ENCODE measurements at regions not wholly inside any gene's neighbourhood (a gene's known extent, or its start where the extent isn't known, plus 50 kb on each side); places are given as distances from the start of the nearest gene placed in this dataset.

DNA sequence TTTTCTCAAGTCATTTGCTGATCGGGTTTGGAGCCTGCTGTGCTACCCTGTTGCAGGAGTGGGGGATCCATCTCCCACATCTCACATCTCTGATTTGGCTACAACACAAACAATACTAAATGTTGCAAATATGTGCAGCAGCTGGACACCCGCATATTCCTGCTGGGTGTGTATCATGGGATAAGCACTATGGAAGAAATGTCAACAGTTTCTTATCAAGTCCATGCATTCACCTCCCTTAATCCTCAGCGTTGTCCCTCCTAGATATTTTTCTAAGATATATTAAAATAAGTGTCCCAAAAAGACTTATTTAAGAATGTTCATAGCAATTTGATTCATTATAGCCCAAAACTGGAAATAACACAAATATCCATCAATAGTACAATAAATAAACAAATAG, 303.7 kb downstream of the TRIB2 start:
- no peaks in the 10 kb centered on the region for H3K36me3 Mint-ChIP-seq (ENCODE audit: insufficient read depth)
- H3K9me3 Mint-ChIP-seq: no peaks in the 10 kb centered on the region
- ATAC-seq (replicated peaks; ENCODE audit: extremely low read depth, poor library complexity, severe bottlenecking) (no peak), DNase-seq (ENCODE audit: low spot score in 2 of 2) (no peak)
- H3K4me1 Mint-ChIP-seq: no peaks in the 10 kb centered on the region
- H3K27ac Mint-ChIP-seq (ENCODE audit: low read depth): no peak overlapping the region
- H3K27me3 Mint-ChIP-seq: peaks cover 66% of the 10 kb centered on the region
- H3K4me3 Mint-ChIP-seq: no peak overlapping the region

DNA sequence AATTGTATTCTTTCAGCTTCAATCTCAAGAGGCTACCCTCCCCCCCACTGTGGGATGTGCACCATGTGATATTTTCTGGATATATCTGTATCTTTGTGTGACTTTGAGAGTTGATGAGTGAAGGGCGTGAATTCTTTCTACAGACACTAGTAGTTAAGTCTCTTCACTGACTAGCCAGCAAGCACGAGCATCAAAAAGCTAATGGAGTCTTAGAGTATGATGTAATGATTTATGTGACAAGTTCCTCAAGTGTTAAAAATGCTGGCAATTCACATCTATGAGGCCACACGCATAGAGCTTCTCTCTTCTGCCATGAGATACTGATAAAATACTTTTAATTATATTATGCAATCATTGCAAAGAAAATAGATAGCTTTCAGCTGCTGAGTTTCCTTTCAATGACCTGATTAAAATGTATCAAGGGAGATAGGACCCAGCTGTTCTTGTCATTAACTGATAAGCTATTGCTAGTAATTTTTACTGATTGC, 304.8 kb downstream of the TRIB2 start:
- Mint-ChIP-seq H3K9me3 (peaks cover under 1% of the 10 kb centered on the region), H3K4me1 (no peaks in the 10 kb centered on the region), H3K27me3 (peaks cover 64% of the 10 kb centered on the region), H3K36me3 (ENCODE audit: insufficient read depth) (no peaks in the 10 kb centered on the region), H3K27ac (ENCODE audit: low read depth) (no peak overlapping the region), H3K4me3 (no peak overlapping the region)
- ATAC-seq (replicated peaks; ENCODE audit: extremely low read depth, poor library complexity, severe bottlenecking): no peak
- no peak for DNase-seq (ENCODE audit: low spot score in 2 of 2)

DNA sequence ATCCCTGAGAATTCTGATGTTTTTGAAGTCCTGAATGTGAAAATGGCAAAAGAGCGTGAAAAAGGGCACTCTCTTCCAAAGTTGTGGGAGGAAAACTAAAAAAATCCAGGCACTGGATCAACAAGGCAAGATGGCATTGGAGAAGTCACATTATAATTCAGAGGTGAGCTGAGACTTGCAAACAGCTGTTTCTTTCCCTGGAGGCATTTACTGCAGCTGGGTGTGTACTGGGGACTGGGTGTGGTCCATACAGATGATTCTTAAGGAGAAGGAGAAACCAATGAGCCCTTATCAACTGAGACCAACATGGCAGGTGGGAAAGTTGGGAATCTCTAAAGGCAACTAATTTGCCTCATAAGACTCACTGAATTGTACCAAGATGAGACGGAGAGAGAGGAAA, 313.9 kb downstream of the TRIB2 start:
- peaks cover 37% of the 10 kb centered on the region for H3K27me3 Mint-ChIP-seq
- no peak overlapping the region for H3K27ac Mint-ChIP-seq (ENCODE audit: low read depth)

DNA sequence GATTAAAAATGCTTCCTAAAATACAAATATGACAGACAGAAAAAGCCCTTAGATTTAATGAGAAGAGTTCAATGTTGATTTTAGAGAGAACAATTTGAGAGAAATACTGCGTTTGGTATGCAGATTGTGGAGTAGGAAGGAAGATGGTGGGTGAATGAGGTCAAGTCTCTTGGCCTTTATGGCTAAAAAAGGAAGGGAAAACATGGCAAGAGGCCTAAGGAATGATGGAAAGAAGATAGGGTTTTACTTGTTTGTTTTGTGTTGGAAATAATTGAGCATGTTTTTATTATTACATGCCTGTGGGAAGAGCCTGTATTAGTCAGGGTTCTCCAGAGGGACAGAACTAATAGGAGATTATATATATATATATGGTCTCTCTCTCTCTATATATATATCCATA, 318.1 kb downstream of the TRIB2 start:
- no peaks in the 10 kb centered on the region for H3K9me3 Mint-ChIP-seq
- H3K27ac Mint-ChIP-seq (ENCODE audit: low read depth): no peak overlapping the region
- H3K4me1 Mint-ChIP-seq: no peaks in the 10 kb centered on the region
- H3K4me3 Mint-ChIP-seq: no peak overlapping the region
- DNase-seq (ENCODE audit: low spot score in 2 of 2) (no peak), ATAC-seq (replicated peaks; ENCODE audit: extremely low read depth, poor library complexity, severe bottlenecking) (no peak)
- H3K36me3 Mint-ChIP-seq (ENCODE audit: insufficient read depth): no peaks in the 10 kb centered on the region
- peaks cover 36% of the 10 kb centered on the region for H3K27me3 Mint-ChIP-seq

More for the DNA sequence above, 313.9 kb downstream of the TRIB2 start:
- Mint-ChIP-seq H3K9me3 (peaks cover 4% of the 10 kb centered on the region), H3K4me1 (no peaks in the 10 kb centered on the region), H3K36me3 (ENCODE audit: insufficient read depth) (no peaks in the 10 kb centered on the region), H3K4me3 (no peak overlapping the region)
- no peak for DNase-seq (ENCODE audit: low spot score in 2 of 2)
- ATAC-seq (replicated peaks; ENCODE audit: extremely low read depth, poor library complexity, severe bottlenecking): no peak

DNA sequence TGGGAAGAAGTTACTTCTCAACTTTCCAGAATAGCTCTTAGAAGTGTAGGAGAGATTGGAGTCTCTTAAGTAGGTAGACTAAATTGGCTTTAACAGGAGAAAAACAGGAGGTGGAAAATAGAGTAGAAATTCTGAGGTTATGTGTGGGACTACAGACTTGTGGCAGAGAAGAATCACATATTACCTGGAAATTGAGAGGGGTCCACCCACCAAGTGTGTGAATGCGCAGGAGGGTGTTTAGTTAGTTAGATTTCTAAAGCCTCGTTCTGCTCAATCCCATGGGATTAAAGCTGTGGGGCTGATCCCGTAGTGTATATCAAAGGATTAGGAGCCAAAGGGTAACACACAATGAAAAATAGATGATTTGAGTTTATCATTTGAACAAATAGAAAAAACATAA, 319.1 kb downstream of the TRIB2 start:
- no peaks in the 10 kb centered on the region for H3K4me1 Mint-ChIP-seq
- no peak overlapping the region for H3K27ac Mint-ChIP-seq (ENCODE audit: low read depth)
- peaks cover 40% of the 10 kb centered on the region for H3K27me3 Mint-ChIP-seq
- DNase-seq (ENCODE audit: low spot score in 2 of 2) (no peak), ATAC-seq (replicated peaks; ENCODE audit: extremely low read depth, poor library complexity, severe bottlenecking) (no peak)
- H3K4me3 Mint-ChIP-seq: no peak overlapping the region
- no peaks in the 10 kb centered on the region for H3K36me3 Mint-ChIP-seq (ENCODE audit: insufficient read depth)
- peaks cover 1% of the 10 kb centered on the region for H3K9me3 Mint-ChIP-seq

DNA sequence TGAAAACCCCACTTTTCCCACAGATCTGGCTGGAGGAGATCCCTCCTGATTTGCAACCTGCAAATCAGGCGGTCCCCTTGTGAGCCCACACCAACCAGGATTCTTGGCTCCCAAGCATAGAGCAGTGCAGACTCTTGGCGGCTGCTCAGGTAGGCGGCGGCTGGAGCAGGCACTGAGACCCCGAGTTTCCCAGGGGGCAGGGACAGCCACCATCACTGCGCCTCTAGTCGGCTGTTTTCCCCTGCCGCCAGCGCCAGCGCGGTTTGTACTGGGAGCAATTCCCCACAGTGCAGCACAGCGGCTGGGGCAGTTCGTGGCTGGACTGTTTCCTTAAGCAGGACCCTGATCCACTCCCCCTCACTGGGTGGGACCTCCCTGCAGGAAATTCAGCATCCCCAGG, 323.3 kb downstream of the TRIB2 start:
- Mint-ChIP-seq H3K4me3 (no peak overlapping the region), H3K27me3 (peaks cover 79% of the 10 kb centered on the region), H3K27ac (ENCODE audit: low read depth) (no peak overlapping the region), H3K4me1 (no peaks in the 10 kb centered on the region), H3K9me3 (peaks cover 8% of the 10 kb centered on the region), H3K36me3 (ENCODE audit: insufficient read depth) (no peaks in the 10 kb centered on the region)
- no peak for ATAC-seq (replicated peaks; ENCODE audit: extremely low read depth, poor library complexity, severe bottlenecking)
- no peak for DNase-seq (ENCODE audit: low spot score in 2 of 2)

DNA sequence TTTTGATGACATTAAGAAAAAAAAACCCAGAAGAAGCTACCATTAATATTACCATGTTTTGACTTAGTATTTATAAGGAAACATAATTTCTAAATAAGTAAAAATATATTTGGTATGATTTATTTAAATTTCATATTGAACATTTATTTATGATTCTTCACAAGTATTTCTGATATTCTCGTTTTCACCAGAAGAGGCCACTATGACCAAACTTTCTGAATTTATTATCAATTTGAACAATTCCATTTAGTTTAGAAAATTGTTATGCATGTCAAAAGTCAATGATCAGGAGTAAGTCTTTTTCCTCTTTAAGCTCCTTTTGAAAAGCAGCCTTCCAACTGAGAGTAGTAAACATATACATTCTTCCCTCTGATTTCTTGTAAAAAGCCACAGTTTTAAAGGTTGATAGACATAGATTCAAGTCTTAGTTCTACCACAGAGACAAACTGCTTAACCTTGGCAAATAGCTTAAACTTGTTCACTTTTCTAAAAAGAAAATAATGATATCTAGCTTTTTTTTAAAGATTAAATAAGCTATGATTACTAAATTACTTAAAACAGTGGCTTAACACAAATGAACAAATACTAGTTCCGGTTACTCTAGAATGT, 329.9 kb downstream of the TRIB2 start:
- no peak overlapping the region for H3K4me3 Mint-ChIP-seq
- no peaks in the 10 kb centered on the region for H3K36me3 Mint-ChIP-seq (ENCODE audit: insufficient read depth)
- no peaks in the 10 kb centered on the region for H3K4me1 Mint-ChIP-seq
- no peaks in the 10 kb centered on the region for H3K9me3 Mint-ChIP-seq
- H3K27me3 Mint-ChIP-seq: peaks cover 60% of the 10 kb centered on the region
- H3K27ac Mint-ChIP-seq (ENCODE audit: low read depth): no peak overlapping the region
- ATAC-seq (replicated peaks; ENCODE audit: extremely low read depth, poor library complexity, severe bottlenecking) (no peak), DNase-seq (ENCODE audit: low spot score in 2 of 2) (no peak)

DNA sequence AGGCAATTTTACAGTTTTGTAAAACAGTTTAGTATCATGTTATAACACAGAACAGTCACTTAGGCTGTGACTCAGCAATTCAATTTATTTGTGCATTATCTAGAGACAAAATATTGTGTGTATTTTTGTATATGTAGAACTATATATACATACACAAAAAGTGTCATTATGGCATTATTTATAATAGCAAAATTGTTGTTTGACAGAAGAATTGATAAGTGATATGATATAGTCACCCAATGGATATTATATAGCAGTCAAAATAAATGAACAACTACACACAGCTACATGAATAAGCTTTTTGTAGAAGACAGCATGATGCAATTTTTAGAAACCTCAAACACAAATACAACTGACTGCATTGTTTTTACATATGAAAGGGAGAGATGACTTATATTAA, 334.0 kb downstream of the TRIB2 start:
- Mint-ChIP-seq H3K27ac (ENCODE audit: low read depth) (no peak overlapping the region), H3K27me3 (peaks cover 38% of the 10 kb centered on the region), H3K36me3 (ENCODE audit: insufficient read depth) (peaks cover 2% of the 10 kb centered on the region), H3K9me3 (no peaks in the 10 kb centered on the region), H3K4me1 (no peaks in the 10 kb centered on the region), H3K4me3 (no peak overlapping the region)
- no peak for ATAC-seq (replicated peaks; ENCODE audit: extremely low read depth, poor library complexity, severe bottlenecking)
- DNase-seq (ENCODE audit: low spot score in 2 of 2): no peak

DNA sequence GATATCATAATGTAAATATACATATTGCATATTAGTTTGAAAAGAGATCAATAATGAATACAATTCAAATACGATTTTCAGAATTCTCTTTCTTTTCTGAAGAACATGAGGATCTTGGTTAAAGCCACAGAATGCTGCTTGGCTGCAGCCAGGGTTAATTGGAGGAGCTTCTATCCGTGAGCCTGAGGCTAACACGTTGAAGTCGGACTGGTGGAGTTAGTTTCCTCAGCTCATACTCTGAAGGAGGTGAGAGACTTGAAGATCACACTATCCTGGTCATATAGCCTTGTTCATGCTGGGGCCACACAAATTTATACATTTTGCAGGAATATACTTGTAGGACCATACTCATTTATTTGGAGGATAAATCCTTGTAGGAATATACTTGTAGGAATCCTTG, 335.8 kb downstream of the TRIB2 start:
- Mint-ChIP-seq H3K9me3 (no peaks in the 10 kb centered on the region), H3K4me3 (no peak overlapping the region), H3K36me3 (ENCODE audit: insufficient read depth) (peaks cover 2% of the 10 kb centered on the region), H3K4me1 (no peaks in the 10 kb centered on the region), H3K27me3 (peaks cover 30% of the 10 kb centered on the region), H3K27ac (ENCODE audit: low read depth) (no peak overlapping the region)
- DNase-seq (ENCODE audit: low spot score in 2 of 2) (no peak), ATAC-seq (replicated peaks; ENCODE audit: extremely low read depth, poor library complexity, severe bottlenecking) (no peak)

DNA sequence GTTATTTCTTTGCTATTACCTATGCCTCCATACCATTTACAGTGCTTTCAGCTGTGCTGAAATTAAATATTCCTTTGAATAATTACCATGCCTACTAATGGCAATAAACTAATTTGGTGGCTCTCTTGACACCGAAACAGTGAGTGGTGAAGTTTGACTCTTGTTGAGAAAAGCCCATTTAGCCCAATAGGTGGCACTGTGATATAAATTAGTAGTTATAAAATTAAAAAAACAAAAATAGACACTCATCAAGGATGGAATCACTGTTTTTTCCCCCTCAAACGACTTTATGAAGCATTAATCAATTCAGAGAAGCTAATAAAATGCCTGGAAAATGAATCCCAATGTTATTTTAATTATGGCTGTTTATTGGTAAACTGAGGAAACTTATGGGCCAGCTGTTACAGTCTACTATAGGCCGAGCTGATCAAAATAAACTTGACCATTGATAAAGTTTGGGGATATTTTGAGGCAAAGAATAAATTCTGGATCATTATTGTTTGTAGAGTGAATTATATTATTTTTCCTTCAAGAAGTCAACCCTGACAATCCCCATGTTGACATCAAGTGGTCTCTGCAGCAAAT, 339.6 kb downstream of the TRIB2 start:
- no peak for ATAC-seq (replicated peaks; ENCODE audit: extremely low read depth, poor library complexity, severe bottlenecking)
- H3K9me3 Mint-ChIP-seq: no peaks in the 10 kb centered on the region

DNA sequence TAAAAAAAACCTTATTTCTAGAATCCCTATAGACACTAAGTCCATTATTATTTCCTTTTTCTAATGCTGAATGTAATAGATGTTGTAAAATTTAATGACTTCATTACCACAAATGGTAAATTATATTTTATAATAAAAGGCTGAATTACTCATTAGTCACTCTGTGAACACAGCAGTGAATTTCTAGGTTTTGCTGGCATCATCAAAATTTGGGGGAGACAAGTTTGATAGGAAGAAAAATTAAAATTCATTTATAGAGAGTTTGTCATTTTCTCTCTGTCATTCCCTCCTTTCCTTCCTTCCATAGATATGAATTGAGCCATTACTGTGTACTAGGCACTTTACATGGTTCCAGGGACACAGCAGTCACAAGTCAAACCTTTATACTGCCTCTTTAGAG, 340.9 kb downstream of the TRIB2 start:
- H3K4me3 Mint-ChIP-seq: no peak overlapping the region
- H3K27me3 Mint-ChIP-seq: peaks cover 47% of the 10 kb centered on the region
- H3K36me3 Mint-ChIP-seq (ENCODE audit: insufficient read depth): peaks cover 2% of the 10 kb centered on the region
- no peaks in the 10 kb centered on the region for H3K4me1 Mint-ChIP-seq
- H3K27ac Mint-ChIP-seq (ENCODE audit: low read depth): no peak overlapping the region
- H3K9me3 Mint-ChIP-seq: no peaks in the 10 kb centered on the region
- DNase-seq (ENCODE audit: low spot score in 2 of 2) (no peak), ATAC-seq (replicated peaks; ENCODE audit: extremely low read depth, poor library complexity, severe bottlenecking) (no peak)

More for the DNA sequence above, 339.6 kb downstream of the TRIB2 start:
- Mint-ChIP-seq H3K4me3 (no peak overlapping the region), H3K27ac (ENCODE audit: low read depth) (no peak overlapping the region), H3K36me3 (ENCODE audit: insufficient read depth) (peaks cover 2% of the 10 kb centered on the region), H3K4me1 (no peaks in the 10 kb centered on the region), H3K27me3 (peaks cover 47% of the 10 kb centered on the region)
- DNase-seq (ENCODE audit: low spot score in 2 of 2): no peak

DNA sequence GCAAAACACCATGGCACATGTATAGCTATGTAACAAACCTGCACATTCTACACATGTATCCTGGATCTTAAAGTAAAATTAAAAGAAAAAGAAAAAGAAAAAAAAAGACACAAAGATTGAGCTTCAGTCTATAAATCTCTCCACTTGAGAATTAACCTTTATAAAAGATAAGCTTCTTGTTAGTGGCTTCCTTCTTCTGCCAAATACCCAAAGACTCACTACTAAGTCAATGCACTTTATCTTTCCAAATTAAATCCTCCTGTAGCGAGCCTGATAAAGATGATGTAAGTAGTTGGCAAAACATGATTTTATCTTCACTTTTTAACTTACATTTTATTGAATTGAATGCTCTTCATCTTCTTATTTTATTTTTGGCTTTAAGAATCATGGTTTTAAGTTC, 349.9 kb downstream of the TRIB2 start:
- no peak for DNase-seq (ENCODE audit: low spot score in 2 of 2)
- no peak for ATAC-seq (replicated peaks; ENCODE audit: extremely low read depth, poor library complexity, severe bottlenecking)
- H3K9me3 Mint-ChIP-seq: no peaks in the 10 kb centered on the region
- peaks cover 59% of the 10 kb centered on the region for H3K27me3 Mint-ChIP-seq
- no peaks in the 10 kb centered on the region for H3K4me1 Mint-ChIP-seq
- H3K4me3 Mint-ChIP-seq: no peak overlapping the region
- H3K36me3 Mint-ChIP-seq (ENCODE audit: insufficient read depth): peaks cover 2% of the 10 kb centered on the region
- H3K27ac Mint-ChIP-seq (ENCODE audit: low read depth): no peak overlapping the region

DNA sequence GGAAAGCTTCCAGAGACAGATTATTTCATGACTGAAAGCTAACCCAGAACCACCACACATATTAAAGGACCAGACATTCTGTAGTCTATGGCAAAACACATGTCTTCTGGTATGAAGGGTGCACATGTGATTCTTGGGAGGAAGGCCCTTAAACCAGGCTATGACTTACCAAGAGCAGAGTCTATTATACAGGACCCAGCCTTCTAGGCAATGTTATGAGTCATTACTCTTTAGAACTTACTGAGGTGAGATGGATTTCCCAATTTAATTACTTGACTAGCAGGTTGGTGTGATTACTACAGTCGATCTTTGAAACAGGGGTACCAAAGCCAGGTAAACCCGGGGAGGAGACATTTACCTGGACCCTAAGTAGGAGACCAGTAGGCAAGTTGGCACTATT, 350.8 kb downstream of the TRIB2 start:
- no peak for ATAC-seq (replicated peaks; ENCODE audit: extremely low read depth, poor library complexity, severe bottlenecking)

More for the DNA sequence above, 350.8 kb downstream of the TRIB2 start:
- no peaks in the 10 kb centered on the region for H3K9me3 Mint-ChIP-seq
- no peak for DNase-seq (ENCODE audit: low spot score in 2 of 2)
- H3K27me3 Mint-ChIP-seq: peaks cover 62% of the 10 kb centered on the region
- H3K27ac Mint-ChIP-seq (ENCODE audit: low read depth): no peak overlapping the region
- no peak overlapping the region for H3K4me3 Mint-ChIP-seq
- H3K36me3 Mint-ChIP-seq (ENCODE audit: insufficient read depth): peaks cover 2% of the 10 kb centered on the region
- H3K4me1 Mint-ChIP-seq: no peaks in the 10 kb centered on the region

Data from central memory CD8-positive, alpha-beta T cell (primary cell).